H9 (cell line): ENCODE measurements at regions not wholly inside any gene's neighbourhood (a gene's known extent, or its start where the extent isn't known, plus 50 kb on each side); places are given as distances from the start of the nearest gene placed in this dataset.

Experiments used
- DNase-seq: peaks from one replicate; pipeline ENCODE4 v3.0.0-alpha.2; 2017
- H2AFZ ChIP-seq: one replicate; pipeline ENCODE4 v1.6.1; 2013; ENCODE audit warnings: mild to moderate bottlenecking, low read length, control low read depth, moderate library complexity
- H2AK5ac ChIP-seq: 2 replicates; pipeline ENCODE4 v1.6.1; 2013; ENCODE audit warnings: low read length, control low read depth, mixed read lengths; ENCODE audit not compliant: insufficient read length
- H2BK120ac ChIP-seq: one replicate; pipeline ENCODE4 v1.6.1; 2013; ENCODE audit warnings: low read depth, mild to moderate bottlenecking, low read length, control low read depth, inconsistent platforms; ENCODE audit not compliant: poor library complexity, severe bottlenecking
- H2BK12ac ChIP-seq: 2 replicates; pipeline ENCODE4 v1.6.1; 2013; ENCODE audit warnings: low read length, control low read depth, mixed read lengths, low read depth; ENCODE audit not compliant: insufficient read length
- H2BK15ac ChIP-seq: 2 replicates; pipeline ENCODE4 v1.6.1; 2013; ENCODE audit warnings: low read depth, low read length, control low read depth
- H2BK20ac ChIP-seq: one replicate; pipeline ENCODE4 v1.6.1; 2013; ENCODE audit warnings: low read depth, mild to moderate bottlenecking, low read length, control low read depth, inconsistent platforms; ENCODE audit not compliant: poor library complexity, severe bottlenecking
- H2BK5ac ChIP-seq: 2 replicates; pipeline ENCODE4 v1.6.1; 2013; ENCODE audit warnings: low read length, control low read depth, mixed read lengths; ENCODE audit not compliant: insufficient read length
- H3K14ac ChIP-seq: 2 replicates; pipeline ENCODE4 v1.6.1; 2013; ENCODE audit warnings: low read length, control low read depth; ENCODE audit not compliant: insufficient read depth
- H3K18ac ChIP-seq: 2 replicates; pipeline ENCODE4 v1.6.1; 2013; ENCODE audit warnings: low read depth, mild to moderate bottlenecking, mixed read lengths, low read length, control low read depth; ENCODE audit not compliant: insufficient read length
- H3K23ac ChIP-seq: 2 replicates; pipeline ENCODE4 v1.6.1; 2013; ENCODE audit warnings: low read length, control low read depth, mixed read lengths, low read depth; ENCODE audit not compliant: insufficient read length
- H3K23me2 ChIP-seq: 2 replicates; pipeline ENCODE4 v1.6.1; 2013; ENCODE audit warnings: low read depth, mild to moderate bottlenecking, mixed read lengths, low read length, control low read depth; ENCODE audit not compliant: insufficient read length, poor library complexity, severe bottlenecking
- H3K27ac ChIP-seq: 2 replicates; pipeline ENCODE4 v1.5.1; 2013; ENCODE audit warnings: low read length, control low read depth, mixed read lengths, low read depth; ENCODE audit not compliant: insufficient read length
- H3K27me3 ChIP-seq: 2 replicates; pipeline ENCODE4 v1.6.1; 2013; ENCODE audit warnings: low read length, control low read depth, inconsistent platforms; ENCODE audit not compliant: insufficient read depth
- H3K4ac ChIP-seq: 2 replicates; pipeline ENCODE4 v1.6.1; 2013; ENCODE audit warnings: low read depth, mild to moderate bottlenecking, control low read depth, inconsistent platforms, low read length, moderate library complexity
- H3K4me1 ChIP-seq: 2 replicates; pipeline ENCODE4 v1.6.1; 2013; ENCODE audit warnings: low read length, control low read depth, inconsistent platforms; ENCODE audit not compliant: insufficient read depth
- H3K4me2 ChIP-seq: 2 replicates; pipeline ENCODE4 v1.6.1; 2013; ENCODE audit warnings: low read length, control low read depth, mixed read lengths; ENCODE audit not compliant: insufficient read length, insufficient read depth
- H3K56ac ChIP-seq: 2 replicates; pipeline ENCODE4 v1.6.1; 2013; ENCODE audit warnings: low read depth, mild to moderate bottlenecking, mixed read lengths, low read length, control low read depth; ENCODE audit not compliant: insufficient read length
- H3K79me1 ChIP-seq: 2 replicates; pipeline ENCODE4 v1.6.1; 2013; ENCODE audit warnings: low read depth, mild to moderate bottlenecking, moderate library complexity, low read length, control low read depth, inconsistent platforms; ENCODE audit not compliant: insufficient read depth, poor library complexity, severe bottlenecking
- H3K79me2 ChIP-seq: 2 replicates; pipeline ENCODE4 v1.6.1; 2013; ENCODE audit warnings: low read length, control low read depth, inconsistent platforms; ENCODE audit not compliant: insufficient read depth
- H3K9ac ChIP-seq: 2 replicates; pipeline ENCODE4 v1.6.1; 2013; ENCODE audit warnings: low read length, control low read depth, mixed read lengths; ENCODE audit not compliant: insufficient read length; ENCODE audit errors: extremely low read depth
- H3K9me3 ChIP-seq: one replicate; pipeline ENCODE4 v1.6.1; 2013; ENCODE audit warnings: low read depth, low read length, inconsistent platforms; ENCODE audit not compliant: control insufficient read depth
- H3T11ph ChIP-seq: one replicate; pipeline ENCODE4 v1.6.1; 2013; ENCODE audit warnings: mild to moderate bottlenecking, low read length, control low read depth, inconsistent platforms
- H4K20me1 ChIP-seq: one replicate; pipeline ENCODE4 v1.6.1; 2013; ENCODE audit not compliant: control insufficient read depth, insufficient read length, insufficient read depth
- H4K5ac ChIP-seq: 2 replicates; pipeline ENCODE4 v1.6.1; 2013; ENCODE audit warnings: low read depth, mild to moderate bottlenecking, mixed read lengths, low read length, control low read depth; ENCODE audit not compliant: insufficient read length
- H4K8ac ChIP-seq: replicated peaks from 2 replicates; pipeline ENCODE4 v1.6.1; 2013; ENCODE audit warnings: low read length, control low read depth, mixed read lengths, low read depth; ENCODE audit not compliant: insufficient read length
- H4K91ac ChIP-seq: 2 replicates; pipeline ENCODE4 v1.6.1; 2013; ENCODE audit warnings: low read depth, mild to moderate bottlenecking, moderate library complexity, mixed read lengths, low read length, control low read depth; ENCODE audit not compliant: insufficient read length
- H3K27ac Mint-ChIP-seq, 3 experiments: 2 replicates in 2 of 3; 3 replicates in 1 of 3; pipeline ENCODE4 v1.8.0; 2020 to 2021; ENCODE audit warnings: mixed read lengths in 3 of 3, mild to moderate bottlenecking in 1 of 3, moderate library complexity in 1 of 3
- H3K27me3 Mint-ChIP-seq: 2 replicates; pipeline ENCODE4 v1.8.0; 2021; ENCODE audit warnings: low read depth, mild to moderate bottlenecking, moderate library complexity, mixed read lengths
- H3K36me3 Mint-ChIP-seq, 3 experiments: 2 replicates in 2 of 3; 3 replicates in 1 of 3; pipeline ENCODE4 v1.8.0; 2020 to 2021; ENCODE audit warnings: low read depth in 3 of 3, mixed read lengths in 3 of 3; ENCODE audit not compliant: insufficient read depth in 1 of 3
- H3K4me1 Mint-ChIP-seq, 2 experiments: 2 replicates each; pipeline ENCODE4 v1.8.0; 2020; ENCODE audit warnings: mixed read lengths in 2 of 2
- H3K4me3 Mint-ChIP-seq, 2 experiments: 2 replicates in 1 of 2; 3 replicates in 1 of 2; pipeline ENCODE4 v1.8.0; 2020 to 2021; ENCODE audit warnings: mild to moderate bottlenecking in 2 of 2, mixed read lengths in 2 of 2, moderate library complexity in 1 of 2
- H3K9me3 Mint-ChIP-seq, 2 experiments: 2 replicates in 1 of 2; 3 replicates in 1 of 2; pipeline ENCODE4 v1.8.0; 2020; ENCODE audit warnings: mild to moderate bottlenecking in 2 of 2, mixed read lengths in 2 of 2, moderate library complexity in 1 of 2
- WGBS: extraction: QIAGEN DNeasy Blood & Tissue Kit; methylation state at CpG from one replicate; pipeline ENCODE4 v1.1.7; 2013; ENCODE audit warnings: missing lambda C conversion rate, low lambda C conversion rate, mixed read lengths; ENCODE audit not compliant: insufficient read length; ENCODE audit errors: extremely low coverage; 5-methylcytosine and 5-hydroxymethylcytosine counted together
- TF ChIP-seq, protein P1 (sequence below): fragments of 200-600 bp; sonication (generic); conservative IDR thresholded peaks from 3 replicates; pipeline ENCODE4 v1.8.0; 2021; ENCODE audit warnings: antibody characterized with exemption, mild to moderate bottlenecking

DNA sequence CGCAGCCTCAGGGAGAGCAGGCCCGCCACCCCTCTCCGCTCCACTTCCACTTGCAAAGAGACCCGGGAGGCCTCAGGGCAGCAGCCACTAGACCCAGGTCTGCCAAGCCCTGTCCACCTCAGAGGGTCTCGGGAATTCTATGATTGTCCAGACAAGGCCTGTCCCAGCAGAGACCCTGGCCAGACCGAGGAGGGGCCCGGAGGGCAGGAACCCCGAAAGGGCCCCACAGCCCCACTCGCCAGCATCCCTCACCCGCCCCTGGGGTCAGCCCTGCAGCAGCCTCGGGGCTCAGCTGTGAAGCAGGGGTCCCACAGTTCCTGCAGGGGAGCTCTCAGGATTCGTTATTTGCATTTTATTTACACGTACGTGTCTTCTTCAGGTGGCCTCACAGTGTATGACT, 269.5 kb downstream of the EIPR1 start:
- no peak overlapping the region for H3K14ac ChIP-seq
- no peak overlapping the region for H4K91ac ChIP-seq
- H3K9ac ChIP-seq, result no peak overlapping the region
- H2AFZ ChIP-seq, result no peak overlapping the region
- H3K4me1 Mint-ChIP-seq, result peaks cover 25 to 32% of the 10 kb centered on the region in 2 experiments
- H3K23me2 ChIP-seq, result no peaks in the 10 kb centered on the region
- no peak overlapping the region for H2BK20ac ChIP-seq
- H3K27ac Mint-ChIP-seq, result no peak overlapping the region
- no peaks in the 10 kb centered on the region; a peak in 2 of 7 replicates for H3K36me3 Mint-ChIP-seq
- H3K27me3 Mint-ChIP-seq, result peaks cover 11% of the 10 kb centered on the region
- peak; percentile 28 for DNase-seq
- no peak overlapping the region for H3K56ac ChIP-seq
- H2AK5ac ChIP-seq, result no peak overlapping the region
- no peaks in the 10 kb centered on the region for H3K27me3 ChIP-seq
- H4K5ac ChIP-seq, result no peak overlapping the region
- H4K8ac ChIP-seq, result no peak overlapping the region
- no peaks in the 10 kb centered on the region for H3K79me1 ChIP-seq
- no peak overlapping the region for H3K4me3 Mint-ChIP-seq
- no peak overlapping the region for H2BK120ac ChIP-seq
- no peak overlapping the region for H2BK15ac ChIP-seq
- TF ChIP-seq, protein P1, sequence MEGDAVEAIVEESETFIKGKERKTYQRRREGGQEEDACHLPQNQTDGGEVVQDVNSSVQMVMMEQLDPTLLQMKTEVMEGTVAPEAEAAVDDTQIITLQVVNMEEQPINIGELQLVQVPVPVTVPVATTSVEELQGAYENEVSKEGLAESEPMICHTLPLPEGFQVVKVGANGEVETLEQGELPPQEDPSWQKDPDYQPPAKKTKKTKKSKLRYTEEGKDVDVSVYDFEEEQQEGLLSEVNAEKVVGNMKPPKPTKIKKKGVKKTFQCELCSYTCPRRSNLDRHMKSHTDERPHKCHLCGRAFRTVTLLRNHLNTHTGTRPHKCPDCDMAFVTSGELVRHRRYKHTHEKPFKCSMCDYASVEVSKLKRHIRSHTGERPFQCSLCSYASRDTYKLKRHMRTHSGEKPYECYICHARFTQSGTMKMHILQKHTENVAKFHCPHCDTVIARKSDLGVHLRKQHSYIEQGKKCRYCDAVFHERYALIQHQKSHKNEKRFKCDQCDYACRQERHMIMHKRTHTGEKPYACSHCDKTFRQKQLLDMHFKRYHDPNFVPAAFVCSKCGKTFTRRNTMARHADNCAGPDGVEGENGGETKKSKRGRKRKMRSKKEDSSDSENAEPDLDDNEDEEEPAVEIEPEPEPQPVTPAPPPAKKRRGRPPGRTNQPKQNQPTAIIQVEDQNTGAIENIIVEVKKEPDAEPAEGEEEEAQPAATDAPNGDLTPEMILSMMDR, result no peak
- WGBS, result no CpG with 5 or more reads among the region's 14 CpGs
- no peak overlapping the region for H3K4me2 ChIP-seq
- peaks cover 7 to 9% of the 10 kb centered on the region in 2 experiments; a peak in 4 of 5 replicates for H3K9me3 Mint-ChIP-seq
- H3K23ac ChIP-seq, result no peak overlapping the region
- H3K4me1 ChIP-seq, result peaks cover 3% of the 10 kb centered on the region; the same call in 1 of the 2 replicates
- H3K4ac ChIP-seq, result no peak overlapping the region
- H3K27ac ChIP-seq, result no peak overlapping the region
- H3K9me3 ChIP-seq, result no peaks in the 10 kb centered on the region
- H3T11ph ChIP-seq, result no peak overlapping the region
- H3K18ac ChIP-seq, result no peak overlapping the region
- no peaks in the 10 kb centered on the region for H3K79me2 ChIP-seq
- no peaks in the 10 kb centered on the region for H4K20me1 ChIP-seq
- H2BK5ac ChIP-seq, result no peak overlapping the region
- H2BK12ac ChIP-seq, result no peak overlapping the region
